ENCODE measurements at regions not wholly inside any gene's neighbourhood (a gene's known extent, or its start where the extent isn't known, plus 50 kb on each side); places are given as distances from the start of the nearest gene placed in this dataset.

GRCh38 chrY:8422906-8423305, 914.4 kb upstream of the TSPY4 start:
- DNase-seq, result no peak

- no peak for DNase-seq
Observed at GRCh38 chrY:8426433-8426832, 910.8 kb upstream of the TSPY4 start.

- no peak for DNase-seq
Observed at GRCh38 chrY:8437510-8437909, 899.8 kb upstream of the TSPY4 start.

GRCh38 chrY:8442097-8442496, 895.2 kb upstream of the TSPY4 start:
- DNase-seq, result no peak

- DNase-seq, result no peak
Observed at GRCh38 chrY:8452963-8453362, 884.3 kb upstream of the TSPY4 start.

GRCh38 chrY:8466813-8467212, 870.5 kb upstream of the TSPY4 start:
- DNase-seq, result no peak

- DNase-seq, result no peak
Observed at GRCh38 chrY:8470249-8470648, 867.0 kb upstream of the TSPY4 start.

GRCh38 chrY:8479141-8479540, 858.1 kb upstream of the TSPY4 start:
- no peak for DNase-seq

- no peak for DNase-seq
Observed at GRCh38 chrY:8488955-8489354, 848.3 kb upstream of the TSPY4 start.

- no peak for DNase-seq
Observed at GRCh38 chrY:8489880-8490630, 847.2 kb upstream of the TSPY4 start.

GRCh38 chrY:8494396-8494795, 842.9 kb upstream of the TSPY4 start:
- DNase-seq, result no peak

GRCh38 chrY:8495243-8495642, 842.0 kb upstream of the TSPY4 start:
- no peak for DNase-seq

GRCh38 chrY:8500888-8501287, 836.4 kb upstream of the TSPY4 start:
- no peak for DNase-seq

GRCh38 chrY:8533468-8533867, 803.8 kb upstream of the TSPY4 start:
- DNase-seq, result no peak

- DNase-seq, result no peak
Observed at GRCh38 chrY:8535704-8536103, 801.6 kb upstream of the TSPY4 start.

GRCh38 chrY:8536277-8536676, 801.0 kb upstream of the TSPY4 start:
- no peak for DNase-seq

- DNase-seq, result no peak
Observed at GRCh38 chrY:8541306-8541705, 796.0 kb upstream of the TSPY4 start.

GRCh38 chrY:8544715-8545114, 792.5 kb upstream of the TSPY4 start:
- no peak for DNase-seq

- no peak for DNase-seq
Observed at GRCh38 chrY:8547931-8548330, 789.3 kb upstream of the TSPY4 start.

- no peak for DNase-seq
Observed at GRCh38 chrY:8551323-8551722, 785.9 kb upstream of the TSPY4 start.

- DNase-seq, result no peak
Observed at GRCh38 chrY:8552168-8552805, 785.0 kb upstream of the TSPY4 start.

- DNase-seq, result no peak
Observed at GRCh38 chrY:8553614-8554013, 783.6 kb upstream of the TSPY4 start.

- DNase-seq, result no peak
Observed at GRCh38 chrY:8561385-8561784, 775.9 kb upstream of the TSPY4 start.

GRCh38 chrY:8562456-8563090, 774.7 kb upstream of the TSPY4 start:
- no peak for DNase-seq

All from hindlimb muscle (tissue), 1 donor.